MM.1S (cell line): ENCODE measurements at regions not wholly inside any gene's neighbourhood (a gene's known extent, or its start where the extent isn't known, plus 50 kb on each side); places are given as distances from the start of the nearest gene placed in this dataset.

Source experiments
- EZH2phosphoT487 ChIP-seq: fragments of 300-600 bp; sonication (generic); IDR thresholded peaks from 2 replicates; pipeline ENCODE4 v1.6.1; 2018; ENCODE audit warnings: antibody characterized with exemption, low read length
- TF ChIP-seq, protein P1 (sequence below): fragments of 300-600 bp; sonication (generic); IDR thresholded peaks from 2 replicates; pipeline ENCODE4 v1.5.1; 2016; ENCODE audit warnings: antibody characterized with exemption, low read length, mixed read lengths

DNA sequence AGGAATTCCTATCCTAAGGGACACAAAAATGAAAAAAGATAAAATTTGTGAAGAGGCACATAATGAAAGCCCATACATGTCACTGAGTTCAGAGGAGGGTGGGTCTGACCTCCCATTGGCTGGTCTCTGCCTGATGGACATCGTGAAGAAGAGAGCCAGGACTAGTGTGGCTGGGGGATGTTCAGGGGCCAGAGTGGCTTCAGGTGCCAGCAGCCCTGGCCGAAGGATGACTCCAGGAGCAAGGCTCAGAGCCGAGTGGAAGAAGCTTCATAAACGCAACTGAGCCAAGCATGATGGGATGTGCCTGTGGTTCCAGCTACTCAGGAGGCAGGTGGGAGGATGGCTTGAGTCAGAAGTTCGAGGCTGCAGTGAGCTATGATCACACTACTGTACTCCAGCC, 56.9 kb upstream of the ATP5PO start:
- TF ChIP-seq, protein P1, sequence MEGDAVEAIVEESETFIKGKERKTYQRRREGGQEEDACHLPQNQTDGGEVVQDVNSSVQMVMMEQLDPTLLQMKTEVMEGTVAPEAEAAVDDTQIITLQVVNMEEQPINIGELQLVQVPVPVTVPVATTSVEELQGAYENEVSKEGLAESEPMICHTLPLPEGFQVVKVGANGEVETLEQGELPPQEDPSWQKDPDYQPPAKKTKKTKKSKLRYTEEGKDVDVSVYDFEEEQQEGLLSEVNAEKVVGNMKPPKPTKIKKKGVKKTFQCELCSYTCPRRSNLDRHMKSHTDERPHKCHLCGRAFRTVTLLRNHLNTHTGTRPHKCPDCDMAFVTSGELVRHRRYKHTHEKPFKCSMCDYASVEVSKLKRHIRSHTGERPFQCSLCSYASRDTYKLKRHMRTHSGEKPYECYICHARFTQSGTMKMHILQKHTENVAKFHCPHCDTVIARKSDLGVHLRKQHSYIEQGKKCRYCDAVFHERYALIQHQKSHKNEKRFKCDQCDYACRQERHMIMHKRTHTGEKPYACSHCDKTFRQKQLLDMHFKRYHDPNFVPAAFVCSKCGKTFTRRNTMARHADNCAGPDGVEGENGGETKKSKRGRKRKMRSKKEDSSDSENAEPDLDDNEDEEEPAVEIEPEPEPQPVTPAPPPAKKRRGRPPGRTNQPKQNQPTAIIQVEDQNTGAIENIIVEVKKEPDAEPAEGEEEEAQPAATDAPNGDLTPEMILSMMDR = no peak
- no peak for TF ChIP-seq EZH2phosphoT487
